ENCODE measurements at regions not wholly inside any gene's neighbourhood (a gene's known extent, or its start where the extent isn't known, plus 50 kb on each side); places are given as distances from the start of the nearest gene placed in this dataset.

DNA sequence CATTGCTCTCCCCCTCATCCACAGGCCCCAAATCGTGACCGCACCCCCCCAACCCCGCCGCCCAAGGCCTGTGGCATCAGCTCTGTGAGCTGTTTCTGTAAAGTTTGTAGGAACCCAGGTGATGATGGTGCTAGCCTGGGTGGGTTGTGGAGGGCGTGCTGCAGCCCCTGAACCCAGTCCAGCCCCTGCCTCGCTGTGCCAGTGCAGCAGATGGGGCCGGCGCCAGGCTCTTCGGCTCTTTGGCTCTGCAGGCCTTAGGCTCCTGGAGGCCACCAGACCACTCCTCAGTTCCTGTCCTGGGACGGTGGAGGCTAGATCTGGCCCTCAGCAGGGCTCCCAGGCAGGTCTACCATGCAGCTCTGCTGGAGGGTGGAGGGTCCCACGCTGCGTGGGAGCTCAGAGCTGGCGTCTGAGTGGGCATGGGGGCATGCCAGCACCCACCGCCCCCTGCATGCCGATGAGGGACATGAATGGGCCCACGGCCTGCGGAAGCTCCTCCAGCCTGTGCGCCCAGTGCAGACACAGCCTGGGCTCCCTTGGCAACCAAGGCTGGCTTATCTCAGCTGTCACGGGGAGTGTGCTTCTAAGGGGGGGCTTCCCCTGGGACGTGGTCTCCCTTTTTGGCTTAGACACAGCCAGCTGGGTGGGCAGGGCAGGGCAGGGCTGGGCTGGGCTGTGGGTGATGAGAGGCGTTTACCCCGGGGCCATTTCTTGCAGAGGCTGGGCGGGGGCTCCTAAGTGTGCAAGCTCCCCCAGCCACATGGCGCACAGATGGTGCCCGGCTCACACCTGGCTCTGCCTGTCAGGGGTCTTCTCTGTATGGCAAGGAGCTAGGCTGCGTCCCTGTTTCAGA is 1187.6 kb downstream of the BRD1 start:
- Mint-ChIP-seq H3K4me1 (no peaks in the 10 kb centered on the region), H3K27me3 (ENCODE audit: low read depth in 2 of 2) (no peaks in the 10 kb centered on the region), H3K27ac (no peak overlapping the region), H3K9me3 (no peaks in the 10 kb centered on the region), H3K4me3 (no peak overlapping the region), H3K36me3 (no peaks in the 10 kb centered on the region)
- TF ChIP-seq, protein P1, sequence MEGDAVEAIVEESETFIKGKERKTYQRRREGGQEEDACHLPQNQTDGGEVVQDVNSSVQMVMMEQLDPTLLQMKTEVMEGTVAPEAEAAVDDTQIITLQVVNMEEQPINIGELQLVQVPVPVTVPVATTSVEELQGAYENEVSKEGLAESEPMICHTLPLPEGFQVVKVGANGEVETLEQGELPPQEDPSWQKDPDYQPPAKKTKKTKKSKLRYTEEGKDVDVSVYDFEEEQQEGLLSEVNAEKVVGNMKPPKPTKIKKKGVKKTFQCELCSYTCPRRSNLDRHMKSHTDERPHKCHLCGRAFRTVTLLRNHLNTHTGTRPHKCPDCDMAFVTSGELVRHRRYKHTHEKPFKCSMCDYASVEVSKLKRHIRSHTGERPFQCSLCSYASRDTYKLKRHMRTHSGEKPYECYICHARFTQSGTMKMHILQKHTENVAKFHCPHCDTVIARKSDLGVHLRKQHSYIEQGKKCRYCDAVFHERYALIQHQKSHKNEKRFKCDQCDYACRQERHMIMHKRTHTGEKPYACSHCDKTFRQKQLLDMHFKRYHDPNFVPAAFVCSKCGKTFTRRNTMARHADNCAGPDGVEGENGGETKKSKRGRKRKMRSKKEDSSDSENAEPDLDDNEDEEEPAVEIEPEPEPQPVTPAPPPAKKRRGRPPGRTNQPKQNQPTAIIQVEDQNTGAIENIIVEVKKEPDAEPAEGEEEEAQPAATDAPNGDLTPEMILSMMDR (IDR thresholded peaks at IDR 0.05), result no peak
- intact Hi-C loops (cut with micrococcal nuclease), result no loop called here
- Histone ChIP-seq H3K36me3 (ENCODE audit: control insufficient read depth, insufficient read depth, low read length) (no peaks in the 10 kb centered on the region), H3K4me1 (ENCODE audit: control insufficient read depth, insufficient read depth, low read length) (peaks cover 12% of the 10 kb centered on the region), H3K4me3 (ENCODE audit: low read length) (no peak overlapping the region), H3K9me3 (ENCODE audit: control insufficient read depth, insufficient read depth, low read length) (no peaks in the 10 kb centered on the region), H3K27ac (ENCODE audit: low read length) (no peak overlapping the region), H3K27me3 (ENCODE audit: control insufficient read depth, insufficient read depth, low read length) (no peaks in the 10 kb centered on the region)
- ATAC-seq (no peak), DNase-seq (no peak)
- 80% methylated on average over 26 of the region's 26 CpGs for WGBS (ENCODE audit: insufficient coverage)

GRCh38 chr22:48639021-48639795 is 1188.5 kb downstream of the BRD1 start:
- intact Hi-C loops (cut with micrococcal nuclease), result no loop called here
- peaks cover 17% of the 10 kb centered on the region for H3K4me1 ChIP-seq (ENCODE audit: control insufficient read depth, insufficient read depth, low read length)
- Mint-ChIP-seq H3K9me3 (no peaks in the 10 kb centered on the region), H3K4me1 (no peaks in the 10 kb centered on the region), H3K4me3 (no peak overlapping the region), H3K27me3 (ENCODE audit: low read depth in 2 of 2) (no peaks in the 10 kb centered on the region), H3K27ac (no peak overlapping the region), H3K36me3 (no peaks in the 10 kb centered on the region)
- no peaks in the 10 kb centered on the region for H3K9me3 ChIP-seq (ENCODE audit: control insufficient read depth, insufficient read depth, low read length)
- no peaks in the 10 kb centered on the region for H3K27me3 ChIP-seq (ENCODE audit: control insufficient read depth, insufficient read depth, low read length)
- WGBS (ENCODE audit: insufficient coverage), result 88% methylated on average over 19 of the region's 19 CpGs
- no peak for ATAC-seq
- no peak overlapping the region for H3K27ac ChIP-seq (ENCODE audit: low read length)
- H3K4me3 ChIP-seq (ENCODE audit: low read length), result no peak overlapping the region
- TF ChIP-seq, protein P1 (IDR thresholded peaks at IDR 0.05), result no peak
- DNase-seq, result no peak
- no peaks in the 10 kb centered on the region for H3K36me3 ChIP-seq (ENCODE audit: control insufficient read depth, insufficient read depth, low read length)

GRCh38 chr22:48637231-48637630 is 1190.4 kb downstream of the BRD1 start:
- DNase-seq (no peak), ATAC-seq (no peak)
- H3K27me3 ChIP-seq (ENCODE audit: control insufficient read depth, insufficient read depth, low read length), result no peaks in the 10 kb centered on the region
- H3K4me3 Mint-ChIP-seq, result no peak overlapping the region
- no peaks in the 10 kb centered on the region for H3K4me1 Mint-ChIP-seq
- no peak overlapping the region for H3K27ac Mint-ChIP-seq
- no peaks in the 10 kb centered on the region for H3K27me3 Mint-ChIP-seq (ENCODE audit: low read depth in 2 of 2)
- no peaks in the 10 kb centered on the region for H3K36me3 ChIP-seq (ENCODE audit: control insufficient read depth, insufficient read depth, low read length)
- no peak overlapping the region for H3K4me3 ChIP-seq (ENCODE audit: low read length)
- TF ChIP-seq, protein P1 (IDR thresholded peaks at IDR 0.05), result no peak
- H3K9me3 ChIP-seq (ENCODE audit: control insufficient read depth, insufficient read depth, low read length), result no peaks in the 10 kb centered on the region
- WGBS (ENCODE audit: insufficient coverage), result 88% methylated on average over 16 of the region's 16 CpGs
- peaks cover 17% of the 10 kb centered on the region for H3K4me1 ChIP-seq (ENCODE audit: control insufficient read depth, insufficient read depth, low read length)
- H3K36me3 Mint-ChIP-seq, result no peaks in the 10 kb centered on the region
- intact Hi-C loops (cut with micrococcal nuclease), result no loop called here
- no peak overlapping the region for H3K27ac ChIP-seq (ENCODE audit: low read length)
- H3K9me3 Mint-ChIP-seq, result no peaks in the 10 kb centered on the region
